ENCODE measurements at regions not wholly inside any gene's neighbourhood (a gene's known extent, or its start where the extent isn't known, plus 50 kb on each side); places are given as distances from the start of the nearest gene placed in this dataset.

DNA sequence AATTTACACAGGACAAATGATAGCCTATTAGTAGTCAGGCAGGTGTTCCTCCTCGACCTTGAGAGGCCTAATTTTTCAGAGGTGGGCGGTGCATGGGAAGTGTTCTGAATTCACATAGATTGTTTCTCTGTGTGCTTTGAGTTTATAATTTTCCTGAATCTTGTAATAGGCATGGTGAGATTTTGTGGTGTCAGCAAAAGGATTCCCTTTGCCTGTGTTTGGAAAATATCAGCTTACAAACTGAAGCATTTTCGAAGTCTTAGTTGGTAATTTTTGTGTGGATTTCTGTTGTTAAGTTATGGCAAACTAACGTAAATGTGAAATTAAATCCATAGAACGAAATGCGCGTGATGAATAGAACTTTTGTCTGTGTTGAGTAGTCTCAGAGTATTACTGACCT, 194.0 kb upstream of the RBMS1 start:
- TF ChIP-seq, protein P1, sequence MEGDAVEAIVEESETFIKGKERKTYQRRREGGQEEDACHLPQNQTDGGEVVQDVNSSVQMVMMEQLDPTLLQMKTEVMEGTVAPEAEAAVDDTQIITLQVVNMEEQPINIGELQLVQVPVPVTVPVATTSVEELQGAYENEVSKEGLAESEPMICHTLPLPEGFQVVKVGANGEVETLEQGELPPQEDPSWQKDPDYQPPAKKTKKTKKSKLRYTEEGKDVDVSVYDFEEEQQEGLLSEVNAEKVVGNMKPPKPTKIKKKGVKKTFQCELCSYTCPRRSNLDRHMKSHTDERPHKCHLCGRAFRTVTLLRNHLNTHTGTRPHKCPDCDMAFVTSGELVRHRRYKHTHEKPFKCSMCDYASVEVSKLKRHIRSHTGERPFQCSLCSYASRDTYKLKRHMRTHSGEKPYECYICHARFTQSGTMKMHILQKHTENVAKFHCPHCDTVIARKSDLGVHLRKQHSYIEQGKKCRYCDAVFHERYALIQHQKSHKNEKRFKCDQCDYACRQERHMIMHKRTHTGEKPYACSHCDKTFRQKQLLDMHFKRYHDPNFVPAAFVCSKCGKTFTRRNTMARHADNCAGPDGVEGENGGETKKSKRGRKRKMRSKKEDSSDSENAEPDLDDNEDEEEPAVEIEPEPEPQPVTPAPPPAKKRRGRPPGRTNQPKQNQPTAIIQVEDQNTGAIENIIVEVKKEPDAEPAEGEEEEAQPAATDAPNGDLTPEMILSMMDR (IDR thresholded peaks at IDR 0.05), result no peak
- TF ChIP-seq HDAC2 (IDR thresholded peaks at IDR 0.05), result no peak
- no peak for TF ChIP-seq CEBPB (IDR thresholded peaks at IDR 0.05)
- no peak for TF ChIP-seq JUNB (IDR thresholded peaks at IDR 0.05)
- no peak for TF ChIP-seq POLR2A (IDR thresholded peaks at IDR 0.05; ENCODE audit: low read length)
- no peak for TF ChIP-seq NFE2L2 (conservative IDR thresholded peaks at IDR 0.05; ENCODE audit: low read length)
- no peak for TF ChIP-seq ZFP36 (IDR thresholded peaks at IDR 0.05; ENCODE audit: borderline replicate concordance, partially characterized antibody)
- TF ChIP-seq, protein P2, sequence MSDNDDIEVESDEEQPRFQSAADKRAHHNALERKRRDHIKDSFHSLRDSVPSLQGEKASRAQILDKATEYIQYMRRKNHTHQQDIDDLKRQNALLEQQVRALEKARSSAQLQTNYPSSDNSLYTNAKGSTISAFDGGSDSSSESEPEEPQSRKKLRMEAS (IDR thresholded peaks at IDR 0.05), result no peak
- TF ChIP-seq RCOR1 (IDR thresholded peaks at IDR 0.05; ENCODE audit: low read depth, low read length), result no peak
- TF ChIP-seq MAZ (IDR thresholded peaks at IDR 0.05; ENCODE audit: borderline replicate concordance, low read depth, low read length), result no peak
- no peak for TF ChIP-seq RNF2 (IDR thresholded peaks at IDR 0.05; ENCODE audit: borderline replicate concordance, low read depth)
- TF ChIP-seq MYC (IDR thresholded peaks at IDR 0.05; ENCODE audit: borderline replicate concordance, low read length), result no peak
- no peak for TF ChIP-seq NPAS2 (CRISPR knock-in tag; IDR thresholded peaks at IDR 0.05; ENCODE audit: borderline replicate concordance)
- TF ChIP-seq EP300 (IDR thresholded peaks at IDR 0.05), result no peak
